ENCODE measurements at regions not wholly inside any gene's neighbourhood (a gene's known extent, or its start where the extent isn't known, plus 50 kb on each side); places are given as distances from the start of the nearest gene placed in this dataset.

- TF ChIP-seq CTCF (IDR thresholded peaks at IDR 0.05; ENCODE audit: low read depth, low read length) = no peak
- no peak for TF ChIP-seq MAX (IDR thresholded peaks at IDR 0.05; ENCODE audit: low read depth, low read length)
- TF ChIP-seq POLR2A (IDR thresholded peaks at IDR 0.05; ENCODE audit: extremely low read depth, insufficient read length) = no peak
These were observed 565.5 kb downstream of the BRD1 start for GRCh38 chr22:49262167-49262566.

All from NB4 (cell line).